ENCODE measurements at regions not wholly inside any gene's neighbourhood (a gene's known extent, or its start where the extent isn't known, plus 50 kb on each side); places are given as distances from the start of the nearest gene placed in this dataset.
"Not testable (repeated sequence)": the region's sequence is repeated elsewhere in the genome, so short reads cannot be mapped to it uniquely, and the experiment has no call there.

GRCh38 chr4:14167876-14168510 is 540.5 kb upstream of the BOD1L1 start:
- DNase-seq (ENCODE audit: low read depth in 2 of 2) = no peak

GRCh38 chr4:14168919-14169318 is 541.4 kb upstream of the BOD1L1 start:
- peak; percentile 35 to 38 for DNase-seq (ENCODE audit: low read depth in 2 of 2)

- DNase-seq (ENCODE audit: low read depth in 2 of 2) = no peak
These were observed 541.9 kb upstream of the BOD1L1 start for GRCh38 chr4:14169460-14169859.

- not testable (repeated sequence) for DNase-seq (ENCODE audit: low read depth in 2 of 2)
These were observed 542.4 kb upstream of the BOD1L1 start for GRCh38 chr4:14169940-14170339.

- no peak for DNase-seq (ENCODE audit: low read depth in 2 of 2)
These were observed 549.1 kb upstream of the BOD1L1 start for GRCh38 chr4:14176613-14177012.

- no peak for DNase-seq (ENCODE audit: low read depth in 2 of 2)
These were observed 550.5 kb upstream of the BOD1L1 start for GRCh38 chr4:14177987-14178386.

GRCh38 chr4:14178421-14178820 is 550.9 kb upstream of the BOD1L1 start:
- DNase-seq (ENCODE audit: low read depth in 2 of 2) = no peak

GRCh38 chr4:14180166-14180565 is 552.6 kb upstream of the BOD1L1 start:
- no peak for DNase-seq (ENCODE audit: low read depth in 2 of 2)

- DNase-seq (ENCODE audit: low read depth in 2 of 2) = no peak
These were observed 553.6 kb upstream of the BOD1L1 start for GRCh38 chr4:14180983-14181601.

- DNase-seq (ENCODE audit: low read depth in 2 of 2) = no peak
These were observed 554.6 kb upstream of the BOD1L1 start for GRCh38 chr4:14182148-14182547.

- DNase-seq (ENCODE audit: low read depth in 2 of 2) = peak; percentile 34 to 40
These were observed 556.7 kb upstream of the BOD1L1 start for GRCh38 chr4:14184265-14184664.

- DNase-seq (ENCODE audit: low read depth in 2 of 2) = no peak
These were observed 557.2 kb upstream of the BOD1L1 start for GRCh38 chr4:14184767-14185166.

GRCh38 chr4:14188214-14188613 is 560.7 kb upstream of the BOD1L1 start:
- DNase-seq (ENCODE audit: low read depth in 2 of 2) = no peak

- no peak for DNase-seq (ENCODE audit: low read depth in 2 of 2)
These were observed 566.1 kb upstream of the BOD1L1 start for GRCh38 chr4:14193601-14194000.

GRCh38 chr4:14196131-14196530 is 568.6 kb upstream of the BOD1L1 start:
- peak in 1 of 2 experiments; percentile 20 for DNase-seq (ENCODE audit: low read depth in 2 of 2)

GRCh38 chr4:14215116-14215770 is 587.7 kb upstream of the BOD1L1 start:
- no peak for DNase-seq (ENCODE audit: low read depth in 2 of 2)

GRCh38 chr4:14217401-14217800 is 589.9 kb upstream of the BOD1L1 start:
- DNase-seq (ENCODE audit: low read depth in 2 of 2) = no peak

- DNase-seq (ENCODE audit: low read depth in 2 of 2) = no peak
These were observed 591.1 kb upstream of the BOD1L1 start for GRCh38 chr4:14218641-14219040.

- no peak for DNase-seq (ENCODE audit: low read depth in 2 of 2)
These were observed 593.7 kb upstream of the BOD1L1 start for GRCh38 chr4:14221176-14221575.

- no peak for DNase-seq (ENCODE audit: low read depth in 2 of 2)
These were observed 595.0 kb upstream of the BOD1L1 start for GRCh38 chr4:14222377-14223029.

GRCh38 chr4:14223461-14223860 is 595.9 kb upstream of the BOD1L1 start:
- no peak for DNase-seq (ENCODE audit: low read depth in 2 of 2)

GRCh38 chr4:14225688-14226207 is 598.2 kb upstream of the BOD1L1 start:
- no peak for DNase-seq (ENCODE audit: low read depth in 2 of 2)

Data from fibroblast of skin of left biceps (primary cell).